HG02943 (cell line): ENCODE measurements at regions not wholly inside any gene's neighbourhood (a gene's known extent, or its start where the extent isn't known, plus 50 kb on each side); places are given as distances from the start of the nearest gene placed in this dataset.
"Not testable (repeated sequence)": the region's sequence is repeated elsewhere in the genome, so short reads cannot be mapped to it uniquely, and the experiment has no call there.

Experiments used
- ATAC-seq: cut with Tn5 transposase; IDR thresholded peaks from one replicate; pipeline ENCODE4 v1.9.1; 2021; ENCODE audit warnings: mild to moderate bottlenecking, low read depth, moderate library complexity; ENCODE audit not compliant: unreplicated experiment

- no peak for ATAC-seq
These were observed 1690.6 kb upstream of the LRRTM3 start for GRCh38 chr10:65235266-65235665.

GRCh38 chr10:65235846-65236245 lies 1690.0 kb upstream of the LRRTM3 start:
- no peak for ATAC-seq

DNA sequence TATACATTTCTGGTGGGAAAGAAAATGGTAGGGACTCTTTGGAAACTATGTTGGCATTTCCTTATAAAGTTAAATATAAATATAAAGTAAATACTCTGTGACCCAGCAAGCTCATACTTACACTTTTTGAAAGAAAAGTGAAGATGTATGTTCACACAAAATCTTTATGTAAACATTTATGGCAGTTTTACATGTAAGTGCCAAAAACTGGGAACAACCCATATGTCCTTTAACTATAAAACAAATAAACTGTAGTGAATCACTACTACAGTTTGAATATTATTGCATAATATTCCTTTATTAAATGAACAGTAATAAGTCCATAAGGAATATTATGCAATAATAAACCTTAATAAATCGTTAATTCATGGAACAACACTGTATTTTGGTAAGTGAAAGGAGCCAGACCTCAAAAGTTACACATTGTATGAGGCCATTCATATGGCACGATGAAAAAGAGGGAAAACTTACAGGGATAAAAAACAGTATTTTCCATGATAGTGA lies 1660.3 kb upstream of the LRRTM3 start:
- ATAC-seq: no peak

GRCh38 chr10:65269551-65269950 lies 1656.3 kb upstream of the LRRTM3 start:
- ATAC-seq: not testable (repeated sequence)

DNA sequence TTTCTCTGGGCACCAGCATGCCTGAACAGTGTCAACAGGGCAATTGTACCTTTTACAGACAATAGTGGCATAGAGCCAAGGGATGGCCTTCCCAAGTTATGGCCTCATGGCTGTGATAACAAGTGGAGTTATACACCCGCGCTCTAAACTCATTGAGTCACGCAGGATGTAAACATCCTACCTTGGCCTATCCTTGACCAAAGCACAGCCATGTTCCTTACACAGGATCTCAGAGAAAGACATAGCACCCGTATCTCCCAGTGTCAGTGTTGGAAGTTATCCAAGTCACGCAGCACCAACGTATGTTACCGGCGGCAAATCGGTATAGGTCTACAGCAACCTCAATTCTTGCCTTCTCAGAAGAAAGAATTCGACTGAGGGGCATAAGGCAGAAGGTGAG lies 1654.9 kb upstream of the LRRTM3 start:
- no peak for ATAC-seq

DNA sequence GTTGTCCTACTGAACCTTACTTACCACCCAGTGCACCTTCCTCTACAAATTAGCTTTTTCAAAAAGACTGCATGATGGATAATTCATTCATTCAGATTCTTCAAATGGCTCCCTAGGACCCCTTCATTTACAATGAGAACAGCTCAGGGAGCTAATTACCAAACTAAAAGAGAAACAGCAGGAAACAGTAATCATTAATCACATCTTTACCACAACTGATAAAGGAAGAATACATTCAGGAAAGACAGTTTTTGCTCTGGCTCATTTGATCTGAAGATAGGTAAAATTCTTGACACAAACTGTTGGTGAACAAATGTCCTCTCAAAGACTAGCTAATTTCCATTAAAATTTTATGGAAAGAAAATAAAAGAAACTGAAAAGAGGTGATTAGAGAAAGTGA lies 1652.7 kb upstream of the LRRTM3 start:
- ATAC-seq: no peak

- ATAC-seq: no peak
These were observed 1650.5 kb upstream of the LRRTM3 start for GRCh38 chr10:65275296-65275695.

GRCh38 chr10:65284495-65285041 lies 1641.3 kb upstream of the LRRTM3 start:
- no peak for ATAC-seq

DNA sequence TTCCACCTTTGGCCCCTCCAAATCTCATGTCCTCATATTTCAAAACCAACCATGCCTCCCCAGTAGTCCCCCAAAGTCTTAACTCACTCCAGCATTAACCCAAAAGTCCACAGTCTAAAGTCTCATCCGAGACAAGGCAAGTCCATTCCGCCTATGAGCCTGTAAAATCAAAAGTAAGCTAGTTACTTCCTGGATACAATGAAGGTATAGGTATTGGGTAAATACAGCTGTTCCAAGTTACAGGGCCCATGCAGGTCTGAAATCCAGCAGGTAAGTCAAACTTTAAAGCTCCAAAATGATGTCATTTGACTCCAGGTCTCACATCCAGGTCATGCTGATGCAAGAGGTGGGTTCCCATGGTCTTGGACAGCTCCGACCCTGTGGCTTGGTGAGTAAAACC lies 1640.1 kb upstream of the LRRTM3 start:
- ATAC-seq: not testable (repeated sequence)

DNA sequence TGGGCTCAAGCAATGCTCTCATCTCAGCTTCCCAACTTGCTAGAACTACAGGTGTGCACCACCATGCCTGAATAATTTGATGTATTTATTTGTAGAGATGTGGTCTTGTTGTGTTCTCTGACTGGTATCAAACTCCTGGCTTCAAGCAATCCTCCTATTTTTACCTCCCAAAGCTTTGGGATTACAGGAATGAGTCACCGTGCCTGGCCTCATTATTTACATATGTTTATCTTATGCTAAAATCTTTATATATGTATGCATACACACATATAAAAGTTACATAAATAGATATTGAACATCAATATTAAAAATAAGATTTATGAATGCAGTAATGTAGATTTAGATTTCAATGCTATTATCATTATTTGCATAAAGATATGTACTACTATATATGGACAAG lies 1634.5 kb upstream of the LRRTM3 start:
- ATAC-seq: no peak

DNA sequence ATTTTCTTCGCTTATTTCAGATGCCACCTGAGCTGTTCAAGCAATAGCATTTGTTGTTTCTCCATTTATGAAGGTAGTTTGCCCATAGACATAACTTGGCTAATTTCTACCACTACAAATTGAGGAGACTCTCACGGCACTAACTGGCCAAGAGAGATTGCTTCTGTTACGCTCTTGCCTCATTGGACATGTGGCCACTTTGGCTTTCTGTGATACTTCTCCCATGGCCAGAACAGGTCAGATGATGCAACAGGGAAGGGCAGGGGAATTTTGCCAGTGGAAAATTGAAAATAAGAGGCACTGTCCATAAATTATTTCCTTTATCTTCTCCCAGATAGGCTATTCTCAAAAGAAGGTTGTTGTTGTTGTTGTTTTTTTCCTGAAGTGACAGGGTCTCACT lies 1633.3 kb upstream of the LRRTM3 start:
- no peak for ATAC-seq

DNA sequence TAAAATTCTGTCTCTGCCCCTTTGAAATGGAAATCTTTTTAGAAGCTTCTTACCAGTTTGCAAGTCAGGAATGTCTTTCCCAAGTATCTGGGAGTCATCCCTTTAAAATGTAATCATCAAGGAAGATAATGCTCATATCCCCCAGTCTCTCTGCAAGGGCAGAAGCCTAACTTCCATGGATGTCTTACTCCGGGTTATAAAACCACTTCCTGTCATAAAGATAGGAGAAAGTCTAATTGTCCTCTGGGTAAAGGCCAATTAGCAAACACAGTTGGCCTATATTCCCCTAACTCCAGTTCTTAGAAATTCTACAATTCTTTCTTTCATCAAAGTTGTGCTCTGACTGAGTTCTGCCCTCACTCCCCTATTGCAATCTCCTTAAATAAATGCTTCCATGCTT lies 1631.5 kb upstream of the LRRTM3 start:
- no peak for ATAC-seq

DNA sequence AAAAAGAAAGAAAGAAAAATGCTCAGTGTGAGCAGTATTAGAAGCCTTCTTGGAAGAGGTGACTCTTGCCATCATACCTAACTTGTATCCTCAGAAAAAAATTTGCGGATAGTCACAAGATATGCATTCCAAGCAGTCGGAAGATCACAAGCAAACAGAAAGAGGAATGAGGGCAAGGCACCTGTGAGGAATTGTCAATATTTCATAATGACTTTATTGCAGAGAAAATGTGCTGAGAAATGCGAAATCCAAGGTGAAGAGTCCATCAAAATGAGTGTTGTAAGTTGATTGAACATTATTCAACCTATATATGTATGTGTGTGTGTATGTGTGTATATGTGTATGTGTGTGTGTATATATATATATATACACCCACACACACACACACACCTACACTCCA lies 1624.7 kb upstream of the LRRTM3 start:
- ATAC-seq: no peak

GRCh38 chr10:65306201-65306600 lies 1619.6 kb upstream of the LRRTM3 start:
- ATAC-seq: no peak

- ATAC-seq: no peak
These were observed 1613.0 kb upstream of the LRRTM3 start for GRCh38 chr10:65312876-65313275.

DNA sequence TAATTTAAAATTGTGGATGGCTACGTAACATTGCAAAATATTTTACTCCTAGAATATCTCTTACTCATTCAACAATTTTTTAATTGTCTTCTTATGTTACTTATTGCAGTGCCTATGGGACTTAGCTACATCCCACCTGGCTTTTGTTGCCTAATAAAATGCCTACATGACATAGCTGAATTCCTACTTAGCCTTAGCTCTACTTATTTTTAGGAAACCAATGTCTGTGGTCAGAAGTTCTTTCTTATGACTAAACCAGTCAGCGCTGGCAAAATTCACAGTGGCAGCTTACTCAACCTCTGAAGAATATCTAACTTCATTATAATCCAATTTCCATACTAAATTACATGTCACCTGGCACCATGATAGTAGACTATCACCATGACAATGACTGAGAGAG lies 1612.4 kb upstream of the LRRTM3 start:
- ATAC-seq: no peak

DNA sequence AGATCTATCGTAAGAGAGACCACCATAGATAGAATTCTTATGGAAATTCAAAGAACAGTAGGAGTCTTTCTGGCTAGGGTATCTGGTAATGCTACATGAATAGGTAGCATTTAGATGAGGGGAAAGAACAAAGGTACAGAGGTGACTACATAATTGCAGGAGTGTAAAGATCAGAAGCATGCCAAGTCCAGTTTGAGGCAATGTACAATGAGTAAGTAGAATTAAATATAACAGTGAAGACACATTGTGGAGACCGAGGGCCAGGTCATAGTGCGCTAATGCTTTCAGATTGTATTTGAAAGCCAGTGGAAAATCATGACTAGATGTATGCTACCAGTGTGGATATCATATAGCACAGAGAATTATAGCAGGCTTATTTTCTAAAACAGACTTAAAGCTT lies 1611.6 kb upstream of the LRRTM3 start:
- ATAC-seq: no peak

DNA sequence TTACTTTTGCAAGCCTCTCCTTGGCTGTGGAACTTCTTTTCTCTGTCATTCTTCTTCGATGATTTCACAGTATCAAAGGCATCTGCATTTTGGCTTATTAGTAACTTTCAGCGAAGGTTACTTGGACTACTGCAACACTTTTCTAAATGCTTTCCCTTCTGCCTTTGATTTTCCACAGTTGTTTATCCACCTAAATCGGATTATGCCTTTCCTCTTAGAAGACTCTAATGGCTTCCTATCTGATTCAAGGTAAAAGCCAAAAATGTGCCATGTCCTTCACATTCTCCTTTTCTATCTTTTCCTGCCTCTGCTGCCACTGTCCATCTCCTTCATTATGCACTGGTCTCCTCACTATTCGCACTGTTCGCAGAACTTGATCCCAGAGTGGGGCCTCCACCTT lies 1606.3 kb upstream of the LRRTM3 start:
- no peak for ATAC-seq

DNA sequence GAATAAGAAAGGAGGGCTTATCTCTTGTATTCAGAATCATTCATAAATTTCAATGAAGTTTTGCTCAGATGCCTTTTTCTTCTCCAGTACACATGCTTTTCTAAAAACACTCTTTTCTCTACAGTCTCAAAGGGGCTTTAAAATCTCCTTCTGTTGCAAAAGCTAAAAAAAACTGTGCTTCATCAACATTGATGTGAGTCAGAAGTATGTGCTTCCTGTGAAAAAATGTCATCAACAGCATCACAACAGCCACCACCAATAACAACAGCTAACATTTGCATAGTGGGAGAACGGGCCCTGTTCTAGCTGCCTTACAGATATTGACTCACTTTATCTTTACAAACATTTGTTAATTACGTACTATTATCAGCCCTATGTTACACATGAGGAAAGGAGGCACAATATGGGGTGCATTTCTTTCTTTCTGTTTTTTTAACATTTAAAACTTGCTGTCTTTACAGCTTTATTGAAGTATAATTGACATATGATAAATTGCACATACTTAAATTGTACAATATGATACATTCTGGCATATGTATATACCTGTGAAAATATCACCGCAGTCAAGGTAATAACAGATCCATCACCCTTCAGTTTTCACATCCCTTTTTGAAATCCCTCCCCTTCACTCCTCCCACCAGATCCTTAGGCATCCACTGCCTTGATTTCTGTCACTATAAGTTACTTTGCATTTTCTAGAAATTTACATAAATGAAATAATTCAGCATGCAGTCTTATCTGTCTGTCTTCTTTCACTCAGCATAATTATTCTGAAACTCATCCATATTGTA lies 1605.4 kb upstream of the LRRTM3 start:
- ATAC-seq: no peak

DNA sequence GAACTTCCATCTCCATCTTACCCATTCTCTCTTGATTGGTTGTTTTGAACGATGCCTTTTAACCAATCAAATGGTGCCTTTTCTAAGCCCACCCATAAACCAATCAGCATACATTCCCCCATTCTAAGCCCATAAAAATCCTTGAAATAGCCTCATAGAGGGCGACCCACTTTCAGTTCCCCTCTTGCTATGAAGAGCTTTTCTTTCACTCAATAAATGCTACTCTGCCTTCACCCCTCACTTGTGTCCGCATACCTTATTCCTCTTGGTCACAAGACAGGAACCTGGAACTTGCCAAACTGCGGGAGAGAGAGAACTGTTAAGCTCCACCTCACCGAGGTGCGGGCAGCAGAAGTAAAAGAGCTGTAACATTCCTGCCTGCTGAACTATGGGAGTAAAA lies 1602.0 kb upstream of the LRRTM3 start:
- ATAC-seq: no peak

DNA sequence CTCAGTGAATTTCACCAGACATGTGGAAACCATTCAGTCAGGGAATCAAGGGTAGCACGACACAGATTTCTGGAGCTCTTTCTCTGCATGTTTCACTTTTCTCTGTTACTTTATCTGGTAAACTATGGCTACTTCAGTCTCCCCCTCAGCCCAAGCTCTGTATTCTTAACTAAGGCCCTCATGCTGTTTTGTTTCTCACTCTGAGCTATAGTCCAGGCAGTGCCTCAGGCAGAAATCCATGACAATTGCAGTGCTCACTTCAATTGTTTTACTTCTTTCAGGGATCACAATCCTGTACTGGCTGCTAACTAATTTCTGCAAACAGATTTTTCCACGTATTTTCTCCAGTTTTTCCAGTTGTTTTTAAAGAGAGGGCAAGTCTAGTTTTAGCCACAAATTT lies 1599.9 kb upstream of the LRRTM3 start:
- no peak for ATAC-seq

DNA sequence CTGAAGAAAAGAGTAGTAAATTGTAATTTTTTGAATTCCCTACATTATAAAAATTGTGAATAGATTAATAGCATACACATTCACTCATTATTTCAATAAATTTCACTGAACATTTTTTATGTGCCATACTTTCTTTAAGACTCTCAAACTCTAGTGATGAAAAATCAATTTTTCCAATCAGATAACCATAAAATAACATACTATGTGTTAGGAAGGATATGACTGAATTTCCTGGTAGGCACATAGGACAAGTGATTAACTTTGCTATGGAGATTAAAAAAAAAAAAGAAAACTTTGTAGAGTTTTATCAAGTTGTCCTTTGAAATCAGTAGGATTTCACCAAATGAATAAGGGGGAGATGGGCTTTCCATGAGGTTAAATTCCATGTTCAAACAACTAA lies 1597.3 kb upstream of the LRRTM3 start:
- no peak for ATAC-seq
